ENCODE measurements at regions not wholly inside any gene's neighbourhood (a gene's known extent, or its start where the extent isn't known, plus 50 kb on each side); places are given as distances from the start of the nearest gene placed in this dataset.

DNA sequence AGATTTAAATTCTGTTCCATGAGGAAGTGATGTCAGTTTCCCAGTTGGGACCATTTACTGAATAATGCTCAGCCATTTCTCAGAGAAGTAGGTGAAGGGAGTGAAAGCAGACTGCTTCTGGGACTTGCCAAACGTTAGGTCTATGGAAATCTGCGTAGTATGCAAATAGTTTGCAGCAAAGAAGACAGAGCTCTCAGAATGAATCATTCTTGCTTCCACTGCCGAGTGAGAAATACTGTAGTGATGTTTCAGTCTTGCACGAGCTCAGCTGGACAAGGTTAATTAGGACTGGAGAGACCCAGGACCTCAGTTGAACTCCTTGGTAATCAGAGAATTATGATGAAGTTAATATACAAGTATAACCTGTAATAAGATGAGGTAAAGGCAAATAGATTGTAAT lies 317.7 kb upstream of the DAB1 start:
- Histone ChIP-seq H3K79me2 (ENCODE audit: insufficient read depth, low read length) (no peaks in the 10 kb centered on the region), H3K9ac (ENCODE audit: low read length) (no peak overlapping the region), H3F3A (ENCODE audit: insufficient read depth) (no peaks in the 10 kb centered on the region), H3K27me3 (ENCODE audit: low read length) (no peaks in the 10 kb centered on the region), H3K36me3 (ENCODE audit: low read length) (no peaks in the 10 kb centered on the region), H2AFZ (ENCODE audit: low read depth, low read length, severe bottlenecking) (no peak overlapping the region), H3K4me3 (ENCODE audit: insufficient read depth, low read length, poor library complexity, severe bottlenecking) (no peak overlapping the region), H3K9me2 (replicated peaks; ENCODE audit: insufficient read depth, low read length) (no peaks in the 10 kb centered on the region), H3K27ac (ENCODE audit: low read depth, low read length) (no peak overlapping the region), H4K20me1 (ENCODE audit: low read depth, low read length) (no peaks in the 10 kb centered on the region), H3K4me2 (ENCODE audit: low read depth, low read length, poor library complexity, severe bottlenecking) (no peak overlapping the region), H3K9me3 (ENCODE audit: insufficient read depth, low read length) (no peaks in the 10 kb centered on the region)
- TF ChIP-seq CTCF (IDR thresholded peaks at IDR 0.05; ENCODE audit: insufficient read depth, low read length, poor library complexity, severe bottlenecking) (no peak), EZH2phosphoT487 (conservative IDR thresholded peaks at IDR 0.05; ENCODE audit: low read length) (no peak)

DNA sequence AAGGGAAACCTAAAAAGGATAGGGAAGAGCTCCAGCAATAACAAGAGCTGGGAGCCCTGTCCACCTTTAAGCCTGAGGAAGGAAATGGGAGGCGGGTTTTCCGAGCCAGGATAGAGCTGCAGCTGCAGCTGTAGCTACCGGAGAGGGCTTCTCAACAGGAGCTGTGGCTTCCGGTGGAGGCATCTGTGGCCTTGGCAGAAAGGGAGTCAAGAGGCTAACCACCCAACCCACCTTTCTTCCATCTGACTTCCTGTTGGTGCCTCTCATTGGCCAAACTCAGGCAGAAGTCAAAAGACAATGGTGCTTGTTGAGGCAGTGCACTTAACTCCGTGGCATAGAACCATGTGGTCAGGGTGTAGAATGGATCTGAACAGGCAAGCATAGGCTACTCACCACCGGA lies 313.1 kb upstream of the DAB1 start:
- Histone ChIP-seq H2AFZ (ENCODE audit: low read depth, low read length, severe bottlenecking) (no peak overlapping the region), H3K4me3 (ENCODE audit: insufficient read depth, low read length, poor library complexity, severe bottlenecking) (no peak overlapping the region), H3F3A (ENCODE audit: insufficient read depth) (no peaks in the 10 kb centered on the region), H3K9ac (ENCODE audit: low read length) (no peak overlapping the region), H3K36me3 (ENCODE audit: low read length) (no peaks in the 10 kb centered on the region), H3K9me3 (ENCODE audit: insufficient read depth, low read length) (no peaks in the 10 kb centered on the region), H3K79me2 (ENCODE audit: insufficient read depth, low read length) (no peaks in the 10 kb centered on the region), H4K20me1 (ENCODE audit: low read depth, low read length) (no peaks in the 10 kb centered on the region), H3K4me2 (ENCODE audit: low read depth, low read length, poor library complexity, severe bottlenecking) (no peak overlapping the region), H3K9me2 (replicated peaks; ENCODE audit: insufficient read depth, low read length) (no peaks in the 10 kb centered on the region), H3K27ac (ENCODE audit: low read depth, low read length) (no peak overlapping the region), H3K27me3 (ENCODE audit: low read length) (no peaks in the 10 kb centered on the region)
- TF ChIP-seq CTCF (IDR thresholded peaks at IDR 0.05; ENCODE audit: insufficient read depth, low read length, poor library complexity, severe bottlenecking) (no peak), EZH2phosphoT487 (conservative IDR thresholded peaks at IDR 0.05; ENCODE audit: low read length) (no peak)

- H3K36me3 ChIP-seq (ENCODE audit: low read length), result no peaks in the 10 kb centered on the region
- H4K20me1 ChIP-seq (ENCODE audit: low read depth, low read length), result no peaks in the 10 kb centered on the region
- no peaks in the 10 kb centered on the region for H3K27me3 ChIP-seq (ENCODE audit: low read length)
- no peak for TF ChIP-seq EZH2phosphoT487 (conservative IDR thresholded peaks at IDR 0.05; ENCODE audit: low read length)
- TF ChIP-seq CTCF (IDR thresholded peaks at IDR 0.05; ENCODE audit: insufficient read depth, low read length, poor library complexity, severe bottlenecking), result no peak
- no peak overlapping the region for H3K4me2 ChIP-seq (ENCODE audit: low read depth, low read length, poor library complexity, severe bottlenecking)
- H3K79me2 ChIP-seq (ENCODE audit: insufficient read depth, low read length), result no peaks in the 10 kb centered on the region
- H3K27ac ChIP-seq (ENCODE audit: low read depth, low read length), result no peak overlapping the region
- H2AFZ ChIP-seq (ENCODE audit: low read depth, low read length, severe bottlenecking), result no peak overlapping the region
- no peaks in the 10 kb centered on the region for H3K9me2 ChIP-seq (replicated peaks; ENCODE audit: insufficient read depth, low read length)
- no peaks in the 10 kb centered on the region for H3K9me3 ChIP-seq (ENCODE audit: insufficient read depth, low read length)
- no peak overlapping the region for H3K4me3 ChIP-seq (ENCODE audit: insufficient read depth, low read length, poor library complexity, severe bottlenecking)
- no peaks in the 10 kb centered on the region for H3F3A ChIP-seq (ENCODE audit: insufficient read depth)
- no peak overlapping the region for H3K9ac ChIP-seq (ENCODE audit: low read length)
Observed at GRCh38 chr1:57729181-57729580, 305.3 kb upstream of the DAB1 start.

DNA sequence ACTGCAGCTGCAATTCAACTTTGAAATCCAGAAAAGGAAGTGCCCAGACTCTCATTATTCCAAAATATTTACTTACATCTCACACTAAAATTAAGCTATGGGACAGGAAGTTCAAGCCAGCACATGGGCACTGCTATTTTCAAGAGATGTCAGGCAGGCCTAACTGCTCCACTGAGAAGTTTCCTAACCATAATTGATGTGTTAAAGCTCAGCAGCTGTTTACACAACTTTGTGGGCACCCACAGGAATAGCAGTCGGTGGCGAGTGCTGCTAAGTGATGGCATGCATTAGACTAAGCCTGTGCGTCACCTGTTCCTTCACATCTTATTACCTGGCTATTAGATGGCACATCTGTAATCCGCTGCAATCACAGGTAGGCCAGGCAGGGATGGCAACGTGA lies 303.3 kb upstream of the DAB1 start:
- Histone ChIP-seq H3K9me2 (replicated peaks; ENCODE audit: insufficient read depth, low read length) (no peaks in the 10 kb centered on the region), H3K9ac (ENCODE audit: low read length) (no peak overlapping the region), H3K9me3 (ENCODE audit: insufficient read depth, low read length) (no peaks in the 10 kb centered on the region), H4K20me1 (ENCODE audit: low read depth, low read length) (no peaks in the 10 kb centered on the region), H2AFZ (ENCODE audit: low read depth, low read length, severe bottlenecking) (no peak overlapping the region), H3K4me3 (ENCODE audit: insufficient read depth, low read length, poor library complexity, severe bottlenecking) (no peak overlapping the region), H3K27me3 (ENCODE audit: low read length) (no peaks in the 10 kb centered on the region), H3F3A (ENCODE audit: insufficient read depth) (no peaks in the 10 kb centered on the region), H3K36me3 (ENCODE audit: low read length) (no peaks in the 10 kb centered on the region), H3K79me2 (ENCODE audit: insufficient read depth, low read length) (no peaks in the 10 kb centered on the region), H3K27ac (ENCODE audit: low read depth, low read length) (no peak overlapping the region), H3K4me2 (ENCODE audit: low read depth, low read length, poor library complexity, severe bottlenecking) (no peak overlapping the region)
- TF ChIP-seq CTCF (IDR thresholded peaks at IDR 0.05; ENCODE audit: insufficient read depth, low read length, poor library complexity, severe bottlenecking) (no peak), EZH2phosphoT487 (conservative IDR thresholded peaks at IDR 0.05; ENCODE audit: low read length) (no peak)
